DND-41 (cell line): ENCODE measurements at regions not wholly inside any gene's neighbourhood (a gene's known extent, or its start where the extent isn't known, plus 50 kb on each side); places are given as distances from the start of the nearest gene placed in this dataset.

Source experiments
- ATAC-seq: fragments of 200-7000 bp; cut with Tn5 transposase; 3 replicates; pipeline ENCODE4 v1.9.1; 2021; ENCODE audit warnings: low read depth; ENCODE audit not compliant: insufficient read depth
- DNase-seq: peaks from one replicate; pipeline ENCODE4 v3.0.0-alpha.2; 2020
- H2AFZ ChIP-seq: 2 replicates; pipeline ENCODE4 v1.6.0; 2012; ENCODE audit warnings: low read depth, low read length
- H3K27ac ChIP-seq: 2 replicates; pipeline ENCODE4 v1.5.1; 2012; ENCODE audit warnings: low read length, inconsistent platforms
- H3K27me3 ChIP-seq: fragments of 200-600 bp; sonication (generic); 2 replicates; pipeline ENCODE4 v1.6.0; 2012; ENCODE audit warnings: low read length, mild to moderate bottlenecking, inconsistent platforms; ENCODE audit not compliant: insufficient read depth, poor library complexity
- H3K36me3 ChIP-seq: 2 replicates; pipeline ENCODE4 v1.5.1; 2012; ENCODE audit warnings: low read length, inconsistent platforms; ENCODE audit not compliant: insufficient read depth
- H3K4me1 ChIP-seq: 2 replicates; pipeline ENCODE4 v1.5.1; 2012; ENCODE audit warnings: mild to moderate bottlenecking, low read length; ENCODE audit not compliant: insufficient read depth
- H3K4me2 ChIP-seq: 2 replicates; pipeline ENCODE4 v1.6.0; 2012; ENCODE audit warnings: mild to moderate bottlenecking, moderate library complexity, low read length, inconsistent platforms; ENCODE audit not compliant: insufficient read depth
- H3K4me3 ChIP-seq, 2 experiments: fragments of 200-600 bp in 1 of 2; shearing (Covaris generic) in 1 of 2; 2 replicates each; pipeline ENCODE4 v1.5.1; 2012 to 2016; ENCODE audit warnings: inconsistent platforms in 2 of 2, low read length in 2 of 2, mild to moderate bottlenecking in 2 of 2, low read depth in 1 of 2, moderate library complexity in 1 of 2
- H3K79me2 ChIP-seq: 2 replicates; pipeline ENCODE4 v1.6.0; 2012; ENCODE audit warnings: low read length, inconsistent platforms; ENCODE audit not compliant: insufficient read depth
- H3K9ac ChIP-seq: 2 replicates; pipeline ENCODE4 v1.6.0; 2012; ENCODE audit warnings: low read depth, mild to moderate bottlenecking, inconsistent platforms, low read length, moderate library complexity
- H3K9me3 ChIP-seq: 2 replicates; pipeline ENCODE4 v1.5.1; 2012; ENCODE audit warnings: low read length, moderate library complexity, mild to moderate bottlenecking, inconsistent platforms; ENCODE audit not compliant: insufficient read depth, severe bottlenecking
- H4K20me1 ChIP-seq: 2 replicates; pipeline ENCODE4 v1.6.0; 2012; ENCODE audit warnings: low read length; ENCODE audit not compliant: insufficient read depth
- CTCF ChIP-seq: IDR thresholded peaks from 2 replicates; pipeline ENCODE4 v1.5.1; 2012; ENCODE audit warnings: borderline replicate concordance, low read length, moderate library complexity, mild to moderate bottlenecking; ENCODE audit not compliant: poor library complexity, severe bottlenecking; ENCODE audit errors: extremely low read depth
- EZH2 ChIP-seq: IDR thresholded peaks from 3 replicates; pipeline ENCODE4 v1.6.1; 2012; ENCODE audit warnings: borderline replicate concordance, low read depth, mild to moderate bottlenecking, moderate library complexity, low read length, inconsistent platforms; ENCODE audit not compliant: severe bottlenecking

GRCh38 chr4:44016570-44017421, 431.8 kb downstream of the KCTD8 start:
- no peaks in the 10 kb centered on the region for H3K79me2 ChIP-seq
- no peak overlapping the region for H2AFZ ChIP-seq
- H4K20me1 ChIP-seq: no peaks in the 10 kb centered on the region
- no peak for DNase-seq
- H3K9ac ChIP-seq: no peak overlapping the region
- ATAC-seq: no peak
- H3K4me2 ChIP-seq: no peak overlapping the region
- no peaks in the 10 kb centered on the region for H3K36me3 ChIP-seq
- H3K4me1 ChIP-seq: no peaks in the 10 kb centered on the region
- H3K27ac ChIP-seq: no peak overlapping the region
- H3K27me3 ChIP-seq: no peaks in the 10 kb centered on the region
- TF ChIP-seq CTCF (no peak), EZH2 (no peak)
- no peak overlapping the region for H3K4me3 ChIP-seq
- H3K9me3 ChIP-seq: no peaks in the 10 kb centered on the region

DNA sequence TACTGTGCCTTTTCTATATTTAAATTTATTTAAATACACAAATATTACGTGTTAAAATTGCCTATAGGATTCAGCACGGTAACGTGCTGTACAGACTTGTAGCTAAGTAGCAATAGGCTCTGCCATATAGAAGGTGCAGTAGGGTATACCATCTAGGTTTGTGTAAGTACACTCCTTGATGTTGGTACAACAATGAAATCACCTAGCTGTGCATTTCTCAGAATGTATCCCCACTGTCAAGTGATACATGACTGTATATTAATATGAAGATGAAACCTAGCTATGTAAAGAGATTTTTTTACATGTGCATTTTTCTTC, 431.2 kb downstream of the KCTD8 start:
- no peaks in the 10 kb centered on the region for H3K9me3 ChIP-seq
- ATAC-seq (no peak), DNase-seq (no peak)
- H3K27ac ChIP-seq: no peak overlapping the region
- no peak overlapping the region for H3K4me3 ChIP-seq
- H4K20me1 ChIP-seq: no peaks in the 10 kb centered on the region
- no peak for TF ChIP-seq EZH2
- TF ChIP-seq CTCF: no peak
- no peaks in the 10 kb centered on the region for H3K79me2 ChIP-seq
- no peaks in the 10 kb centered on the region for H3K27me3 ChIP-seq
- no peaks in the 10 kb centered on the region for H3K36me3 ChIP-seq
- no peak overlapping the region for H3K9ac ChIP-seq
- H3K4me1 ChIP-seq: no peaks in the 10 kb centered on the region
- H3K4me2 ChIP-seq: no peak overlapping the region
- H2AFZ ChIP-seq: no peak overlapping the region

GRCh38 chr4:44019721-44020120, 428.9 kb downstream of the KCTD8 start:
- H3K27ac ChIP-seq: no peak overlapping the region
- DNase-seq (no peak), ATAC-seq (no peak)
- TF ChIP-seq EZH2 (no peak), CTCF (no peak)
- no peak overlapping the region for H3K4me2 ChIP-seq
- no peaks in the 10 kb centered on the region for H3K79me2 ChIP-seq
- no peaks in the 10 kb centered on the region for H3K27me3 ChIP-seq
- no peaks in the 10 kb centered on the region for H3K9me3 ChIP-seq
- H3K4me1 ChIP-seq: no peaks in the 10 kb centered on the region
- no peaks in the 10 kb centered on the region for H3K36me3 ChIP-seq
- H3K4me3 ChIP-seq: no peak overlapping the region
- no peaks in the 10 kb centered on the region for H4K20me1 ChIP-seq
- H2AFZ ChIP-seq: no peak overlapping the region
- no peak overlapping the region for H3K9ac ChIP-seq
